ENCODE measurements at regions not wholly inside any gene's neighbourhood (a gene's known extent, or its start where the extent isn't known, plus 50 kb on each side); places are given as distances from the start of the nearest gene placed in this dataset.

DNA sequence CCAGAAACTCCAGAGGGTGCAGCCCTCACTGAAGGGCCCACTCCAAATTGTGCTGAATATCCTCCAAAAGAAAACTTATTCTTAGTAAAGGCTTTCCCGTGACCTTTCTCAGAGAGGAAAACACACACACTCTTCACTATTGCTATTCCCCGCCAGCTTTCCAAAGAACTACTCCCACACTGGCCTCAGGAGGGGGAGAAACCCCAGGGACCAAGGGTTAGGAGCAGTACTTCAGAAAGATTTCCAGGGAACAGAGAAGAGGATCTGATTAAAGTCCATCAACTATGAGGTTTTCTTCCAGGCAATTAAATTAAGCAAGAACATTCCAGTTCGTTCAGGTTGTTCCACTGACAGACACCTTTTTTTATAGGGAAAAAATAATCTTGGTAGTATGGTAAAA lies 150.2 kb downstream of the TTC32 start:
- TF ChIP-seq, protein P1, sequence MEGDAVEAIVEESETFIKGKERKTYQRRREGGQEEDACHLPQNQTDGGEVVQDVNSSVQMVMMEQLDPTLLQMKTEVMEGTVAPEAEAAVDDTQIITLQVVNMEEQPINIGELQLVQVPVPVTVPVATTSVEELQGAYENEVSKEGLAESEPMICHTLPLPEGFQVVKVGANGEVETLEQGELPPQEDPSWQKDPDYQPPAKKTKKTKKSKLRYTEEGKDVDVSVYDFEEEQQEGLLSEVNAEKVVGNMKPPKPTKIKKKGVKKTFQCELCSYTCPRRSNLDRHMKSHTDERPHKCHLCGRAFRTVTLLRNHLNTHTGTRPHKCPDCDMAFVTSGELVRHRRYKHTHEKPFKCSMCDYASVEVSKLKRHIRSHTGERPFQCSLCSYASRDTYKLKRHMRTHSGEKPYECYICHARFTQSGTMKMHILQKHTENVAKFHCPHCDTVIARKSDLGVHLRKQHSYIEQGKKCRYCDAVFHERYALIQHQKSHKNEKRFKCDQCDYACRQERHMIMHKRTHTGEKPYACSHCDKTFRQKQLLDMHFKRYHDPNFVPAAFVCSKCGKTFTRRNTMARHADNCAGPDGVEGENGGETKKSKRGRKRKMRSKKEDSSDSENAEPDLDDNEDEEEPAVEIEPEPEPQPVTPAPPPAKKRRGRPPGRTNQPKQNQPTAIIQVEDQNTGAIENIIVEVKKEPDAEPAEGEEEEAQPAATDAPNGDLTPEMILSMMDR (conservative IDR thresholded peaks at IDR 0.05; ENCODE audit: low read depth, low read length), result no peak
- no peak for TF ChIP-seq EZH2 (IDR thresholded peaks at IDR 0.05; ENCODE audit: borderline replicate concordance, low read depth, low read length, poor library complexity, severe bottlenecking)
